OCI-LY7 (cell line): ENCODE measurements at regions not wholly inside any gene's neighbourhood (a gene's known extent, or its start where the extent isn't known, plus 50 kb on each side); places are given as distances from the start of the nearest gene placed in this dataset.

Experiments
- BruUV-seq: library from RNA; stranded (reverse); fragments of 400-500 nt; replicated peaks from 2 replicates; lab custom pipeline; 2021; lab: Mats Ljungman, UMichigan
- CTCF ChIA-PET: fragments of 300-600 bp; sonication (Branson Sonifier 250); formaldehyde crosslinking; loops from one replicate; lab custom pipeline; 2022; ENCODE audit warnings: antibody characterized with exemption; ENCODE audit not compliant: unreplicated experiment; lab: Charles Lee
- POLR2A ChIA-PET: fragments of 300-600 bp; sonication (Branson Sonifier 250); formaldehyde crosslinking; loops from one replicate; lab custom pipeline; 2022; ENCODE audit warnings: antibody characterized with exemption; lab: Charles Lee
- DNase-seq: peaks from one replicate; pipeline ENCODE4 v3.0.0-alpha.2; 2015; ENCODE audit warnings: low spot score
- H2AFZ ChIP-seq: fragments of 200-600 bp; sonication (generic), shearing (Covaris generic); 2 replicates; pipeline ENCODE4 v1.6.1; 2014; ENCODE audit warnings: mild to moderate bottlenecking, antibody characterized with exemption, low read length, moderate library complexity
- H3K27ac ChIP-seq: fragments of 200-600 bp; sonication (generic); 2 replicates; pipeline ENCODE4 v1.5.1; 2014; ENCODE audit warnings: mixed run types, low read depth, mild to moderate bottlenecking, moderate library complexity, low read length, inconsistent platforms; ENCODE audit not compliant: poor library complexity, severe bottlenecking
- H3K36me3 ChIP-seq: fragments of 200-600 bp; sonication (generic); 2 replicates; pipeline ENCODE4 v1.6.1; 2014; ENCODE audit warnings: mild to moderate bottlenecking, antibody characterized with exemption, low read length, moderate library complexity, mixed read lengths; ENCODE audit not compliant: insufficient read depth
- H3K4me1 ChIP-seq: fragments of 200-600 bp; sonication (generic); 2 replicates; pipeline ENCODE4 v1.5.1; 2014; ENCODE audit warnings: mild to moderate bottlenecking, low read length; ENCODE audit not compliant: insufficient read depth, poor library complexity, severe bottlenecking
- H3K4me2 ChIP-seq: fragments of 200-600 bp; sonication (generic); 2 replicates; pipeline ENCODE4 v1.6.1; 2014; ENCODE audit warnings: mild to moderate bottlenecking, low read length
- H3K4me3 ChIP-seq: fragments of 200-600 bp; sonication (generic); 2 replicates; pipeline ENCODE4 v1.5.1; 2014; ENCODE audit warnings: mild to moderate bottlenecking, low read depth, low read length; ENCODE audit not compliant: poor library complexity, severe bottlenecking
- H3K79me2 ChIP-seq: fragments of 200-600 bp; sonication (generic); 2 replicates; pipeline ENCODE4 v1.6.1; 2016; ENCODE audit warnings: low read depth, mild to moderate bottlenecking, low read length, moderate library complexity, mixed read lengths; ENCODE audit not compliant: insufficient read depth
- H3K9me2 ChIP-seq: fragments of 200-600 bp; sonication (generic); 2 replicates; pipeline ENCODE4 v1.6.1; 2016; ENCODE audit warnings: mild to moderate bottlenecking, low read length, mixed read lengths; ENCODE audit not compliant: insufficient read depth
- H3K9me3 ChIP-seq: fragments of 200-600 bp; sonication (generic); 2 replicates; pipeline ENCODE4 v1.6.1; 2014; ENCODE audit warnings: mild to moderate bottlenecking, mixed run types, low read length, mixed read lengths
- H4K20me1 ChIP-seq: fragments of 200-600 bp; sonication (generic); 2 replicates; pipeline ENCODE4 v1.6.1; 2014; ENCODE audit warnings: mild to moderate bottlenecking, antibody characterized with exemption, low read length, moderate library complexity, mixed read lengths; ENCODE audit not compliant: insufficient read depth
- EZH2phosphoT487 ChIP-seq: fragments of 200-600 bp; sonication (generic); IDR thresholded peaks from 2 replicates; pipeline ENCODE4 v1.6.1; 2018; ENCODE audit warnings: low read depth, borderline replicate concordance, mild to moderate bottlenecking, mixed run types, antibody characterized with exemption, low read length, moderate library complexity, mixed read lengths
- intact Hi-C: fragments of 100-400 bp; cut with micrococcal nuclease; formaldehyde crosslinking; loops from one replicate; pipeline ENCODE4 v1.10.0; 2022; ENCODE audit not compliant: unreplicated experiment
- TF ChIP-seq, protein P1 (sequence below): fragments of 200-600 bp; sonication (generic); conservative IDR thresholded peaks from 2 replicates; pipeline ENCODE4 v1.5.1; 2014; ENCODE audit warnings: mild to moderate bottlenecking, antibody characterized with exemption, low read length, moderate library complexity, mixed read lengths

DNA sequence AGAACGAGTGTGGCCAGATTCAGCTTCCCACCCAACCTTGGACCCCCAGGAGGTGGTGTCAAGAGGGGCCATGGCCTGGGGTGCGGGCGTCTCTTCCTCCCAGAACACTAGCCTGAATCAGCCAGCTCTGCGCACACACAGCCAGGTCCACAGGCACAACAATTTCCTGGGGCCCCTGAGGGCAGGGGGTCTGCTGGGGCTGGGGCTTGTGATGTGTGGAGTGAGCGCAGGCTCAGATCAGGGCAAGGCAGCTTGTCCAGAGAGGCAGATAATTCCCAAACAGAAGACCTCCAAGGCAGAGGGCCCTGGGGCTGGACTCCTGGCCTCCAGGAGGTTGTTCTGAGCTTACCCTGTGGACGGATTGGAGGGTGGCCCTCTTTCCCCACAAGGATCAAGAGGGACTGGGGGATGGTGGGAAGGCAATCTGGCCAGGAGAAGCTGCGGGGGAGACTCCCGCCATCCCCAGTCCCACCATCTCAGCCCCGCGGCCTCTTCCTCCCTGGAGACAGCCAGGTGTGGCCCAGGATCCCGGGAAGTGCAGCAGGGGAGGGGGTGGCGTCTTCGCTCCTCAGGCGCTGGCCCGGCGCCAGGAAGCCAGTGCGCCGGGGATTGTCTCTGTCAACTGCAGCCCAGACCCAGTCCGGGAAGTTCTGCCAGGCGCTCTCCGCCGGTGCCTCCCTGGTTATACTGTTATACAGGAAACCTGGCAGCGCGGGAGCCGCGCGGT, 52.0 kb upstream of the AMZ2 start:
- H3K4me3 ChIP-seq: no peak overlapping the region
- peak overlapping the region; percentile 22; the same call in 1 of the 2 replicates for H3K4me2 ChIP-seq
- peaks cover 6% of the 10 kb centered on the region for H3K9me3 ChIP-seq
- BruUV-seq: no TSS peak
- no peak overlapping the region for H2AFZ ChIP-seq
- intact Hi-C loops: no loop called here
- ChIA-PET POLR2A (interaction anchor here (0.6 to 2.0 kb wide), 3 partner anchors 9 to 262 kb away, joined by 3 to 7 read pairs (median 5); no protein-coding TSS in a partner anchor), CTCF (no interaction called here)
- DNase-seq: no peak
- H3K9me2 ChIP-seq: no peaks in the 10 kb centered on the region
- peaks cover 27% of the 10 kb centered on the region for H3K4me1 ChIP-seq
- no peak overlapping the region for H3K27ac ChIP-seq
- H3K79me2 ChIP-seq: peaks cover 40% of the 10 kb centered on the region
- H4K20me1 ChIP-seq: 0 out of 2 replicates have a peak, but pooled peaks cover 4% of the 10 kb centered on the region
- peaks cover 75% of the 10 kb centered on the region for H3K36me3 ChIP-seq
- TF ChIP-seq, protein P1, sequence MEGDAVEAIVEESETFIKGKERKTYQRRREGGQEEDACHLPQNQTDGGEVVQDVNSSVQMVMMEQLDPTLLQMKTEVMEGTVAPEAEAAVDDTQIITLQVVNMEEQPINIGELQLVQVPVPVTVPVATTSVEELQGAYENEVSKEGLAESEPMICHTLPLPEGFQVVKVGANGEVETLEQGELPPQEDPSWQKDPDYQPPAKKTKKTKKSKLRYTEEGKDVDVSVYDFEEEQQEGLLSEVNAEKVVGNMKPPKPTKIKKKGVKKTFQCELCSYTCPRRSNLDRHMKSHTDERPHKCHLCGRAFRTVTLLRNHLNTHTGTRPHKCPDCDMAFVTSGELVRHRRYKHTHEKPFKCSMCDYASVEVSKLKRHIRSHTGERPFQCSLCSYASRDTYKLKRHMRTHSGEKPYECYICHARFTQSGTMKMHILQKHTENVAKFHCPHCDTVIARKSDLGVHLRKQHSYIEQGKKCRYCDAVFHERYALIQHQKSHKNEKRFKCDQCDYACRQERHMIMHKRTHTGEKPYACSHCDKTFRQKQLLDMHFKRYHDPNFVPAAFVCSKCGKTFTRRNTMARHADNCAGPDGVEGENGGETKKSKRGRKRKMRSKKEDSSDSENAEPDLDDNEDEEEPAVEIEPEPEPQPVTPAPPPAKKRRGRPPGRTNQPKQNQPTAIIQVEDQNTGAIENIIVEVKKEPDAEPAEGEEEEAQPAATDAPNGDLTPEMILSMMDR: no peak
- TF ChIP-seq EZH2phosphoT487: no peak

DNA sequence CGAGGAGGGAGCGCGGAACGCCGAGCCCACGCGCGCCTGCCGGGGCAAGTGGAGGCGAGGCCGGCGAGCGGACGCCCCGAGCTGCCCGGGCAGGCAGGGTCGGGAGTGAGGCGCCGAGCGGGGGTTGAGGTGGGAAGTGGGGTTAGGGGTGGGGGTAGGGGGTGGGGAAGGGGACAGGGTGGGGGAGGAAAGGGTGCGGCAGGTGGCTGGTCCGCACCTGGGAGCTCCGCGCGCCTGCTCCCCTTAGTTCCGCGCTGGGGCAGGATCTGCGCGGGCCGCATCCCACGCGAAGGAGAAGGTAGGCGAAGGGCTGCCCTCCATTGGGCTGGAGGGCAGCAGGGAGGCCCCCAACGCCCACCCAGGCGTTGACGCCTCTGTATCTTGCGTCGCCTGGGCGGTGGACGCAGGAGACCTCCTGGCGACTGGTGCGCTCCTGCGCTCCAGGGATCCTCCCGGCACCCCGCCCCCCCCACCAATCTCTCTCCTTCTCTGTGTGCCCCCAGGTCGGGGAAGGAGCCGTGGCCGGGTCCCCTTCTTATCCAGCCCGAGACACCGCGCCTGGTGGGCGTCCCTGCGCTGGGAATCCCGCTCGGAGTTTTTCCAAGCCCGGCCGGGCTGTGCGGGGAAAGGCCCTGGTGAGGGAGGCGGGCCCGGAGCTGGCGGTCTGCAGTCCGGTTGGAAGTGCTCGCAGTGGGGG, 51.3 kb upstream of the AMZ2 start:
- CTCF ChIA-PET: no interaction called here
- H3K79me2 ChIP-seq: peaks cover 33% of the 10 kb centered on the region
- TF ChIP-seq, protein P1: no peak
- no peak for TF ChIP-seq EZH2phosphoT487
- no peak overlapping the region for H3K27ac ChIP-seq
- POLR2A ChIA-PET: interaction anchor here (0.6 to 2.0 kb wide), 3 partner anchors 11 to 335 kb away, joined by 3 to 7 read pairs (median 5); no protein-coding TSS in a partner anchor
- H3K4me2 ChIP-seq: peak overlapping the region; percentile 22; the same call in 1 of the 2 replicates
- H3K4me1 ChIP-seq: peaks cover 34% of the 10 kb centered on the region
- H3K36me3 ChIP-seq: peaks cover 68% of the 10 kb centered on the region
- H3K9me3 ChIP-seq: no peaks in the 10 kb centered on the region
- intact Hi-C loops: no loop called here
- no peak overlapping the region for H3K4me3 ChIP-seq
- no peak overlapping the region for H2AFZ ChIP-seq
- H3K9me2 ChIP-seq: no peaks in the 10 kb centered on the region
- DNase-seq: no peak
- H4K20me1 ChIP-seq: 0 out of 2 replicates have a peak, but pooled peaks cover 4% of the 10 kb centered on the region
- no TSS peak for BruUV-seq
